ENCODE measurements at regions not wholly inside any gene's neighbourhood (a gene's known extent, or its start where the extent isn't known, plus 50 kb on each side); places are given as distances from the start of the nearest gene placed in this dataset.

- no peak for TF ChIP-seq CTCF (IDR thresholded peaks at IDR 0.05; ENCODE audit: insufficient read depth, low read length, poor library complexity, severe bottlenecking)
- TF ChIP-seq EZH2phosphoT487 (conservative IDR thresholded peaks at IDR 0.05; ENCODE audit: low read length) = no peak
Measured at GRCh38 chr4:174429701-174430410, 92.4 kb downstream of the HPGD start.

All from SU-DHL-6 (cell line).